Sigmoid colon (tissue), 6 donors: ENCODE measurements at regions not wholly inside any gene's neighbourhood (a gene's known extent, or its start where the extent isn't known, plus 50 kb on each side); places are given as distances from the start of the nearest gene placed in this dataset.

Source experiments
- DNase-seq: peaks from one replicate; pipeline ENCODE4 v3.0.0-alpha.2; 2019
- H3K27ac ChIP-seq, 4 donors: fragments of 200-600 bp; sonication (generic); one replicate each; pipeline ENCODE4 v1.5.1; 2016 to 2019; ENCODE audit warnings: mild to moderate bottlenecking in 1 of 4
- H3K27me3 ChIP-seq, 3 donors: fragments of 200-600 bp; sonication (generic); one replicate each; pipeline ENCODE4 v1.5.1; 2019; ENCODE audit warnings: mild to moderate bottlenecking in 1 of 3
- H3K36me3 ChIP-seq, 4 donors: fragments of 200-600 bp; sonication (generic); one replicate each; pipeline ENCODE4 v1.5.1; 2016 to 2019
- H3K4me1 ChIP-seq, 4 donors: fragments of 200-600 bp; sonication (generic); one replicate each; pipeline ENCODE4 v1.5.1; 2017 to 2019
- H3K4me3 ChIP-seq, 4 donors: fragments of 200-600 bp; sonication (generic); one replicate each; pipeline ENCODE4 v1.5.1; 2017 to 2019; ENCODE audit warnings: mild to moderate bottlenecking in 2 of 4, moderate library complexity in 1 of 4
- H3K9me3 ChIP-seq, 4 donors: fragments of 200-600 bp in 3 of 4; sonication (generic) in 3 of 4; one replicate each; pipeline versions ENCODE4 v1.5.1 to v1.6.1; 2013 to 2019
- EP300 ChIP-seq, 4 donors: sonication (generic); formaldehyde crosslinking; IDR thresholded peaks; one replicate each; pipeline ENCODE4 v1.6.1; 2017; ENCODE audit warnings: antibody characterized with exemption in 4 of 4
- POLR2A ChIP-seq, 2 donors: fragments of 450-650 bp; IDR thresholded peaks; one replicate each; pipeline ENCODE4 v1.6.1; 2016; ENCODE audit warnings: antibody characterized with exemption in 2 of 2, mild to moderate bottlenecking in 2 of 2, moderate library complexity in 2 of 2
- POLR2AphosphoS5 ChIP-seq, 4 donors: sonication (generic); formaldehyde crosslinking; IDR thresholded peaks; one replicate each; pipeline ENCODE4 v1.6.1; 2017; ENCODE audit warnings: antibody characterized with exemption in 4 of 4
- WGBS, 2 donors: extraction: QIAGEN DNeasy Blood & Tissue Kit; methylation state at CpG; one replicate each; pipeline ENCODE4 v1.1.7; 2013; 5-methylcytosine and 5-hydroxymethylcytosine counted together
- intact Hi-C: fragments of 100-400 bp; cut with DNase I; formaldehyde crosslinking; loops from one replicate; pipeline ENCODE4 v1.15.1; 2023
- TF ChIP-seq, protein P1 (sequence below), 4 experiments: fragments of 450-650 bp in 3 of 4; fragments of 200-600 bp in 1 of 4; IDR thresholded peaks; one replicate each; pipeline ENCODE4 v1.5.1; 2016 to 2019; ENCODE audit warnings: antibody characterized with exemption in 4 of 4, mild to moderate bottlenecking in 3 of 4, moderate library complexity in 2 of 4
- donor health status: healthy with polysubstance abuse.
- donor health status: healthy.

- no peak for DNase-seq
- TF ChIP-seq POLR2A (IDR thresholded peaks at IDR 0.05) = no peak
- TF ChIP-seq, protein P1, sequence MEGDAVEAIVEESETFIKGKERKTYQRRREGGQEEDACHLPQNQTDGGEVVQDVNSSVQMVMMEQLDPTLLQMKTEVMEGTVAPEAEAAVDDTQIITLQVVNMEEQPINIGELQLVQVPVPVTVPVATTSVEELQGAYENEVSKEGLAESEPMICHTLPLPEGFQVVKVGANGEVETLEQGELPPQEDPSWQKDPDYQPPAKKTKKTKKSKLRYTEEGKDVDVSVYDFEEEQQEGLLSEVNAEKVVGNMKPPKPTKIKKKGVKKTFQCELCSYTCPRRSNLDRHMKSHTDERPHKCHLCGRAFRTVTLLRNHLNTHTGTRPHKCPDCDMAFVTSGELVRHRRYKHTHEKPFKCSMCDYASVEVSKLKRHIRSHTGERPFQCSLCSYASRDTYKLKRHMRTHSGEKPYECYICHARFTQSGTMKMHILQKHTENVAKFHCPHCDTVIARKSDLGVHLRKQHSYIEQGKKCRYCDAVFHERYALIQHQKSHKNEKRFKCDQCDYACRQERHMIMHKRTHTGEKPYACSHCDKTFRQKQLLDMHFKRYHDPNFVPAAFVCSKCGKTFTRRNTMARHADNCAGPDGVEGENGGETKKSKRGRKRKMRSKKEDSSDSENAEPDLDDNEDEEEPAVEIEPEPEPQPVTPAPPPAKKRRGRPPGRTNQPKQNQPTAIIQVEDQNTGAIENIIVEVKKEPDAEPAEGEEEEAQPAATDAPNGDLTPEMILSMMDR (IDR thresholded peaks at IDR 0.05) = no peak
- TF ChIP-seq POLR2AphosphoS5 (IDR thresholded peaks at IDR 0.05) = no peak
- TF ChIP-seq EP300 (IDR thresholded peaks at IDR 0.05) = no peak
Observed at GRCh38 chr10:44467090-44467489, 82.2 kb upstream of the CXCL12 start.

GRCh38 chr10:44467900-44468299 is 83.0 kb upstream of the CXCL12 start:
- Histone ChIP-seq H3K4me1 (peaks cover 0 to 8% (median 3%) of the 10 kb centered on the region in 4 donors), H3K27me3 (peaks cover 0 to 8% (median 0%) of the 10 kb centered on the region in 3 donors), H3K9me3 (no peaks in the 10 kb centered on the region), H3K4me3 (no peak overlapping the region), H3K27ac (no peak overlapping the region), H3K36me3 (no peaks in the 10 kb centered on the region)
- intact Hi-C loops = no loop called here
- DNase-seq = no peak
- no peak for TF ChIP-seq POLR2A (IDR thresholded peaks at IDR 0.05)
- TF ChIP-seq, protein P1 (IDR thresholded peaks at IDR 0.05) = no peak
- TF ChIP-seq POLR2AphosphoS5 (IDR thresholded peaks at IDR 0.05) = no peak
- no peak for TF ChIP-seq EP300 (IDR thresholded peaks at IDR 0.05)
- WGBS, 2 donors = 88% methylated on average over 4 of the region's 4 CpGs

More at GRCh38 chr10:44467090-44467489, 82.2 kb upstream of the CXCL12 start:
- intact Hi-C loops = no loop called here
- WGBS, 2 donors = 63 to 66% methylated on average over 2 of the region's 2 CpGs
- Histone ChIP-seq H3K36me3 (no peaks in the 10 kb centered on the region), H3K27me3 (peaks cover 0 to 8% (median 0%) of the 10 kb centered on the region in 3 donors), H3K4me1 (peaks cover 0 to 8% (median 3%) of the 10 kb centered on the region in 4 donors), H3K4me3 (no peak overlapping the region), H3K9me3 (no peaks in the 10 kb centered on the region), H3K27ac (no peak overlapping the region)

GRCh38 chr10:44468525-44468924 is 83.6 kb upstream of the CXCL12 start:
- peaks cover 0 to 8% (median 0%) of the 10 kb centered on the region in 3 donors for H3K27me3 ChIP-seq
- H3K4me1 ChIP-seq = peaks cover 0 to 6% (median 2%) of the 10 kb centered on the region in 4 donors
- 91% methylated on average over 11 of the region's 11 CpGs for WGBS, 2 donors
- TF ChIP-seq POLR2AphosphoS5 (IDR thresholded peaks at IDR 0.05) = no peak
- no peak for DNase-seq
- no peaks in the 10 kb centered on the region for H3K9me3 ChIP-seq
- intact Hi-C loops = no loop called here
- H3K36me3 ChIP-seq = no peaks in the 10 kb centered on the region
- no peak overlapping the region for H3K4me3 ChIP-seq
- H3K27ac ChIP-seq = no peak overlapping the region

DNA sequence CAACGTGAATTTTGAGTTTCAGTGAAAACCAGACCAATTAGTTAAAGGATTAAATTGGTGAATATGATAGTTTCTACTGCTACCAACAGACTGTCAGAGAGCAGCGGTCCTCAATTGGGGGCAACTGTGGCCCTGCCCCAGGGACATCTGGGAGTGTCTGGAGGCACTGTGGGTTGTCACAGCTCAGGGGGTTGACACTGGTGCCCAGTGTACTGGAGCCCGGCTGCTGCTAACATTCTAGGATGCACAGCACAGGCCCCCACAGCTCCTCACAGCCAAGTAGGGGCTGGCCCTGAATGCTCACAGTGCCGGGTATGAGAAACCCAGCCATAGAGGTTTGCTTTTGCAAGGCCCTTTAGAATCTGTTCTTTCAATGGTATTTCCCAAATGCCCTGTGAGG is 84.1 kb upstream of the CXCL12 start:
- Histone ChIP-seq H3K4me3 (no peak overlapping the region), H3K27me3 (peaks cover 0 to 8% (median 0%) of the 10 kb centered on the region in 3 donors), H3K4me1 (peaks cover 0 to 2% (median 0%) of the 10 kb centered on the region in 4 donors), H3K36me3 (no peaks in the 10 kb centered on the region), H3K27ac (no peak overlapping the region), H3K9me3 (no peaks in the 10 kb centered on the region)
- DNase-seq = no peak
- TF ChIP-seq EP300 (IDR thresholded peaks at IDR 0.05) (no peak), POLR2AphosphoS5 (IDR thresholded peaks at IDR 0.05) (no peak), POLR2A (IDR thresholded peaks at IDR 0.05) (no peak)
- TF ChIP-seq, protein P1 (IDR thresholded peaks at IDR 0.05) = no peak
- WGBS, 2 donors = 79 to 81% methylated on average over 4 of the region's 4 CpGs
- intact Hi-C loops = no loop called here

- Histone ChIP-seq H3K4me1 (no peaks in the 10 kb centered on the region), H3K36me3 (no peaks in the 10 kb centered on the region), H3K27me3 (peaks cover 0 to 8% (median 0%) of the 10 kb centered on the region in 3 donors), H3K27ac (no peak overlapping the region), H3K9me3 (no peaks in the 10 kb centered on the region), H3K4me3 (no peak overlapping the region)
- 56 to 74% methylated on average over 2 of the region's 2 CpGs for WGBS, 2 donors
- DNase-seq = no peak
- TF ChIP-seq, protein P1 (IDR thresholded peaks at IDR 0.05) = no peak
- TF ChIP-seq POLR2AphosphoS5 (IDR thresholded peaks at IDR 0.05) = no peak
- no peak for TF ChIP-seq POLR2A (IDR thresholded peaks at IDR 0.05)
- TF ChIP-seq EP300 (IDR thresholded peaks at IDR 0.05) = no peak
- intact Hi-C loops = no loop called here
Observed at GRCh38 chr10:44470784-44471183, 85.9 kb upstream of the CXCL12 start.
